Tibial nerve (tissue), 4 donors: ENCODE measurements at regions not wholly inside any gene's neighbourhood (a gene's known extent, or its start where the extent isn't known, plus 50 kb on each side); places are given as distances from the start of the nearest gene placed in this dataset.

ENCODE experiments used
- DNase-seq, 2 donors: peaks; one replicate each; pipeline ENCODE4 v3.0.0-alpha.2; 2019; ENCODE audit warnings: low spot score in 2 of 2
- H3K27ac ChIP-seq, 4 donors: fragments of 200-600 bp; sonication (generic) in 3 of 4; one replicate each; pipeline ENCODE4 v1.5.1; 2017 to 2019; ENCODE audit warnings: mild to moderate bottlenecking in 1 of 4
- H3K27me3 ChIP-seq, 2 donors: fragments of 200-600 bp; sonication (generic) in 1 of 2; one replicate each; pipeline versions ENCODE4 v1.5.1 to v1.6.0; 2017 to 2019
- H3K36me3 ChIP-seq, 3 donors: fragments of 200-600 bp; sonication (generic); one replicate each; pipeline ENCODE4 v1.5.1; 2018 to 2019
- H3K4me1 ChIP-seq, 4 donors: fragments of 200-600 bp; sonication (generic) in 3 of 4; one replicate each; pipeline ENCODE4 v1.5.1; 2017 to 2019
- H3K4me3 ChIP-seq, 4 donors: fragments of 200-600 bp; sonication (generic) in 3 of 4; one replicate each; pipeline ENCODE4 v1.5.1; 2017 to 2019; ENCODE audit warnings: mild to moderate bottlenecking in 1 of 4, moderate library complexity in 1 of 4
- H3K9me3 ChIP-seq, 4 donors: fragments of 200-600 bp; sonication (generic) in 3 of 4; one replicate each; pipeline ENCODE4 v1.5.1; 2017 to 2019
- EP300 ChIP-seq, 2 donors: sonication (generic); formaldehyde crosslinking; IDR thresholded peaks; one replicate each; pipeline ENCODE4 v1.6.1; 2017; ENCODE audit warnings: antibody characterized with exemption in 2 of 2, mild to moderate bottlenecking in 1 of 2
- POLR2A ChIP-seq, 2 donors: fragments of 450-650 bp; IDR thresholded peaks; one replicate each; pipeline ENCODE4 v1.6.1; 2017; ENCODE audit warnings: antibody characterized with exemption in 2 of 2, mild to moderate bottlenecking in 2 of 2, moderate library complexity in 2 of 2
- WGBS, 2 donors: methylation state at CpG; one replicate each; pipeline ENCODE4 v1.1.5; 2018; 5-methylcytosine and 5-hydroxymethylcytosine counted together
- TF ChIP-seq, protein P1 (sequence below), 5 experiments: fragments of 200-600 bp in 3 of 5; fragments of 450-650 bp in 2 of 5; sonication (generic) in 3 of 5; IDR thresholded peaks; one replicate each; pipeline ENCODE4 v1.5.1; 2016 to 2019; ENCODE audit warnings: antibody characterized with exemption in 5 of 5, mild to moderate bottlenecking in 3 of 5, moderate library complexity in 2 of 5

DNA sequence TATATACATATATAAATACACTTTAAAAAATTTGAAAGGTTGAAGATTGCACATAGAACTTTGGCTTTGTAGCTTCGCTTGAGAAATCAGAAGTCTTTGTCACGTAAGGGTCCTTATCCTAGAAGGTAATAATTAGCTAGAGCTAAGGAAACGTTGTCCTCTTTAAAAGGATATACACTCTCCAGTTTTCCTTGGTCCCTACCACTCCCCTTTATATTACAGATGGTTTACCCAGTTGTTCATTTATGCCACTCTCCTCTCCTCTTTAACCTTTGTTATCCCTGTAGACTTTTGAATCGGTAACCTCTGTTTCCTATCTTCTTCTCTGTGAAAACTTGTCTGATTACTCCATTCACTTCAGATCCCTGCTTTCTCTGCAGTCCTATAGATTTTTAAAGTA, 1101.0 kb upstream of the SEMA6A start:
- Histone ChIP-seq H3K27ac (no peak overlapping the region), H3K36me3 (no peaks in the 10 kb centered on the region), H3K27me3 (no peaks in the 10 kb centered on the region), H3K4me3 (no peak overlapping the region), H3K4me1 (no peaks in the 10 kb centered on the region), H3K9me3 (no peaks in the 10 kb centered on the region)
- DNase-seq, result no peak
- WGBS, 2 donors, result 85 to 91% methylated on average over 4 of the region's 4 CpGs
- TF ChIP-seq, protein P1, sequence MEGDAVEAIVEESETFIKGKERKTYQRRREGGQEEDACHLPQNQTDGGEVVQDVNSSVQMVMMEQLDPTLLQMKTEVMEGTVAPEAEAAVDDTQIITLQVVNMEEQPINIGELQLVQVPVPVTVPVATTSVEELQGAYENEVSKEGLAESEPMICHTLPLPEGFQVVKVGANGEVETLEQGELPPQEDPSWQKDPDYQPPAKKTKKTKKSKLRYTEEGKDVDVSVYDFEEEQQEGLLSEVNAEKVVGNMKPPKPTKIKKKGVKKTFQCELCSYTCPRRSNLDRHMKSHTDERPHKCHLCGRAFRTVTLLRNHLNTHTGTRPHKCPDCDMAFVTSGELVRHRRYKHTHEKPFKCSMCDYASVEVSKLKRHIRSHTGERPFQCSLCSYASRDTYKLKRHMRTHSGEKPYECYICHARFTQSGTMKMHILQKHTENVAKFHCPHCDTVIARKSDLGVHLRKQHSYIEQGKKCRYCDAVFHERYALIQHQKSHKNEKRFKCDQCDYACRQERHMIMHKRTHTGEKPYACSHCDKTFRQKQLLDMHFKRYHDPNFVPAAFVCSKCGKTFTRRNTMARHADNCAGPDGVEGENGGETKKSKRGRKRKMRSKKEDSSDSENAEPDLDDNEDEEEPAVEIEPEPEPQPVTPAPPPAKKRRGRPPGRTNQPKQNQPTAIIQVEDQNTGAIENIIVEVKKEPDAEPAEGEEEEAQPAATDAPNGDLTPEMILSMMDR (IDR thresholded peaks at IDR 0.05), result no peak

DNA sequence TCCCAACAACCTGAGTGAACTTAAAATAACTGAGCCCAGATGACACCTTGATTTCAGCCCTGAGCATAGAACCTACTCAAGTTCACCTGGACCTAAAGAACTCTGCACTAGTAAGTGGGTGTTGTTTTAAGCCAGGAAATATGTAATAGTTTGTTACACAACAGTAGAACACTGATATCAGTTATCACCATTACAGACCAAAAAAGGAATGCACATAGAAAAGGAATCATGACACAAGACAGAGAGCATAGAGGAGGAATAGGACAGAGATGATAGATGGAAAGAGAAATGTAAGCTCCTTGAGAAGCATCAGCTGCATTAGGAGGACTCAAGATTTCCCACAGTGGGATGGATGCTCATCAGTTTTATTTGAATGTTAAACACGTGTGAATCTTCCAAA, 1096.9 kb upstream of the SEMA6A start:
- H3K27me3 ChIP-seq, result no peaks in the 10 kb centered on the region
- no peak overlapping the region for H3K4me3 ChIP-seq
- no peaks in the 10 kb centered on the region for H3K9me3 ChIP-seq
- no peak for TF ChIP-seq EP300 (IDR thresholded peaks at IDR 0.05)
- TF ChIP-seq POLR2A (IDR thresholded peaks at IDR 0.05), result no peak
- TF ChIP-seq, protein P1 (IDR thresholded peaks at IDR 0.05), result no peak
- WGBS, 2 donors, result 86 to 89% methylated on average over 1 of the region's 1 CpG
- H3K4me1 ChIP-seq, result no peaks in the 10 kb centered on the region
- H3K27ac ChIP-seq, result no peak overlapping the region
- DNase-seq, result no peak
- H3K36me3 ChIP-seq, result no peaks in the 10 kb centered on the region

DNA sequence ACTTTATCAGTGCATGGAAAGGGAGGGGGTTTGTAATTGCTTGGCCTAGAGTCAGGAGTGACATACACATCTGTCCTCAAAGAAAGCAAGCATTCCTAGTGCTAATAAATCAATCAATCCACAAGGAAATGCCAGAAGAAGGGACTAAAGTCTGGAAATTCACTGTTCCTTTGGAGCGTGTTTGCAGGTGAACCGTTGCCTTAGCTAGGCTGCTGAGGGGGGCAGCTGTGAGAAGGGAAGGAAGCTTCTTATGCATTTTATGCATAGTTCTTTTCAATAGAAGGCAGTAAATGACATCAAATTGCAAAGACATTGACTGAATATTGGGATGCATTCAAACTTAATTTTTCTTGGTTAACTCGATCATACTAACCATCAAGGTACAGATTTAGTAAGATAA, 1092.5 kb upstream of the SEMA6A start:
- Histone ChIP-seq H3K4me3 (no peak overlapping the region), H3K36me3 (no peaks in the 10 kb centered on the region), H3K27ac (no peak overlapping the region), H3K27me3 (no peaks in the 10 kb centered on the region), H3K9me3 (no peaks in the 10 kb centered on the region), H3K4me1 (no peaks in the 10 kb centered on the region)
- TF ChIP-seq POLR2A (IDR thresholded peaks at IDR 0.05), result no peak
- TF ChIP-seq EP300 (IDR thresholded peaks at IDR 0.05), result no peak
- TF ChIP-seq, protein P1 (IDR thresholded peaks at IDR 0.05), result no peak
- WGBS, 2 donors, result 75 to 83% methylated on average over 3 of the region's 3 CpGs
- no peak for DNase-seq

DNA sequence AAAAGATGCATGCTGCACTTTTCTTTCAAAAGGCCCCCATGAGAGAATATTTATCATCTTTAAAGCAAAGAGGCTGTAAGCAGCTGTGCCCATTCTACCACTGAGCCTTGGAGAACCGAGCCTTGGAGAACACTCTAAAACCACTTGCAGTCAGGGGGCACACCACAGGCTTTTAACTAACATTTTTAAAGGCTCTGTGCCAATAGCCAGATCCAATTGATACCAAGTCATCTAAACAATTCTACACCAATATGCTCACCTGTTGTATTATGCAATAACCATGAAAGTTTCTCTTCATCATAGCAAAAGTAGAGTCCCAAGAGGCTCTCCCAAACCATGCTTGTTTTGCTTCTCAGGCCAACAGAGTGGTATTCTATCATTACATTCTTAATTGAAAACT, 1090.5 kb upstream of the SEMA6A start:
- WGBS, 2 donors, result 54 to 83% methylated on average over 1 of the region's 1 CpG

DNA sequence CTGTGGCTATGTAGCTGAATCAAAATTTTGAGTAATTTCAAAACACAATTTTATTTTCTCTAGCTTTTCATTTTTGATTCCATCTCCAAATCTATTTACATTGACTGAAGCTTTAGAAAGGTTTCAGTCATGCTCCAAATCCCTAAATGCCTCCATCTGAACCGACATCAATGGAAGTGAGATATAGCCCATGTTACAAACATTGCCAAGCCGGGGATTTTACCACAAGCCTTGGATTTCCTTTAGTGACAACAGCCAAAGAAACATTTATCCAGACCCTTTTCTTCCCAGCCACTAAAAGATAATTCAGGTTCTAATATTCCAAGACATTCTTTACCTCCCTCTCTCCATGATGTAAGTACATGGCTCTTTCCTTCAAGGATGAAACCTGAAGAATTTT, 1087.7 kb upstream of the SEMA6A start:
- no peak for DNase-seq
- no peaks in the 10 kb centered on the region for H3K27me3 ChIP-seq
- no peaks in the 10 kb centered on the region for H3K36me3 ChIP-seq
- no peaks in the 10 kb centered on the region for H3K9me3 ChIP-seq
- TF ChIP-seq, protein P1 (IDR thresholded peaks at IDR 0.05), result no peak
- no peak for TF ChIP-seq POLR2A (IDR thresholded peaks at IDR 0.05)
- TF ChIP-seq EP300 (IDR thresholded peaks at IDR 0.05), result no peak
- H3K27ac ChIP-seq, result no peak overlapping the region
- no peak overlapping the region for H3K4me3 ChIP-seq
- H3K4me1 ChIP-seq, result no peaks in the 10 kb centered on the region
- WGBS, 2 donors, result 77 to 93% methylated on average over 2 of the region's 2 CpGs

More for the DNA sequence above, 1090.5 kb upstream of the SEMA6A start:
- H3K9me3 ChIP-seq, result no peaks in the 10 kb centered on the region
- no peak overlapping the region for H3K4me3 ChIP-seq
- no peak for TF ChIP-seq POLR2A (IDR thresholded peaks at IDR 0.05)
- no peak for TF ChIP-seq EP300 (IDR thresholded peaks at IDR 0.05)
- TF ChIP-seq, protein P1 (IDR thresholded peaks at IDR 0.05), result no peak
- no peaks in the 10 kb centered on the region for H3K4me1 ChIP-seq
- no peaks in the 10 kb centered on the region for H3K27me3 ChIP-seq
- no peaks in the 10 kb centered on the region for H3K36me3 ChIP-seq
- no peak overlapping the region for H3K27ac ChIP-seq
- no peak for DNase-seq
